WTC11 (cell line): ENCODE measurements at regions not wholly inside any gene's neighbourhood (a gene's known extent, or its start where the extent isn't known, plus 50 kb on each side); places are given as distances from the start of the nearest gene placed in this dataset.

Experiments
- ATAC-seq: fragments of 200-7000 bp; cut with Tn5 transposase; 2 replicates; pipeline ENCODE4 v1.10.0; 2021; ENCODE audit warnings: mild to moderate bottlenecking, moderate library complexity
- CTCF ChIA-PET: fragments of 300-600 bp; sonication (Branson Sonifier 250); formaldehyde crosslinking; loops from one replicate; lab custom pipeline; 2021; ENCODE audit warnings: antibody characterized with exemption; lab: Charles Lee
- POLR2A ChIA-PET: fragments of 350-600 bp; sonication (Branson Sonifier 250); formaldehyde crosslinking; loops from one replicate; lab custom pipeline; 2021; ENCODE audit warnings: antibody characterized with exemption; lab: Charles Lee
- DNase-seq: peaks from one replicate; pipeline ENCODE4 v3.0.0; 2021; ENCODE audit warnings: low spot score
- H3K27ac Mint-ChIP-seq: 2 replicates; pipeline ENCODE4 v1.8.0; 2021; ENCODE audit warnings: mixed read lengths
- H3K27me3 Mint-ChIP-seq: 2 replicates; pipeline ENCODE4 v1.8.0; 2021; ENCODE audit warnings: low read depth, mild to moderate bottlenecking, moderate library complexity, mixed read lengths
- H3K36me3 Mint-ChIP-seq: 2 replicates; pipeline ENCODE4 v1.8.0; 2021; ENCODE audit warnings: mixed read lengths
- H3K4me1 Mint-ChIP-seq: 2 replicates; pipeline ENCODE4 v1.8.0; 2022; ENCODE audit warnings: mixed read lengths
- H3K4me3 Mint-ChIP-seq: 2 replicates; pipeline ENCODE4 v1.8.0; 2021; ENCODE audit warnings: mild to moderate bottlenecking, moderate library complexity, mixed read lengths
- H3K9me3 Mint-ChIP-seq: 2 replicates; pipeline ENCODE4 v1.8.0; 2021; ENCODE audit warnings: mixed read lengths
- E2F4 ChIP-seq: sonication (generic); formaldehyde crosslinking; IDR thresholded peaks from 2 replicates; pipeline ENCODE4 v1.8.1; 2022; ENCODE audit warnings: low read depth, mild to moderate bottlenecking, moderate library complexity, missing genetic modification reagents, borderline replicate concordance
- ERG ChIP-seq: fragments of 250-450 bp; sonication (Bioruptor Pico); IDR thresholded peaks from 2 replicates; pipeline ENCODE4 v1.8.0; 2021; ENCODE audit warnings: mild to moderate bottlenecking
- GABPB1 ChIP-seq: sonication (generic); formaldehyde crosslinking; IDR thresholded peaks from 2 replicates; pipeline ENCODE4 v1.8.1; 2023; ENCODE audit warnings: mild to moderate bottlenecking, missing genetic modification reagents
- GRHL2 ChIP-seq: fragments of 250-450 bp; sonication (Bioruptor Pico); IDR thresholded peaks from 2 replicates; pipeline ENCODE4 v1.8.0; 2022; ENCODE audit warnings: mild to moderate bottlenecking, moderate library complexity; ENCODE audit not compliant: insufficient replicate concordance, severe bottlenecking
- GTF2I ChIP-seq: fragments of 250-450 bp; sonication (Bioruptor Pico); conservative IDR thresholded peaks from 2 replicates; pipeline ENCODE4 v1.4.0; 2021; ENCODE audit warnings: mild to moderate bottlenecking
- MXD4 ChIP-seq: fragments of 250-450 bp; sonication (Bioruptor Pico); IDR thresholded peaks from 2 replicates; pipeline ENCODE4 v1.8.0; 2021; ENCODE audit warnings: mild to moderate bottlenecking, moderate library complexity, borderline replicate concordance
- NFYB ChIP-seq: sonication (generic); formaldehyde crosslinking; conservative IDR thresholded peaks from 2 replicates; pipeline ENCODE4 v1.8.0; 2022; ENCODE audit warnings: low read depth, missing genetic modification reagents
- RELA ChIP-seq: sonication (generic); formaldehyde crosslinking; IDR thresholded peaks from 2 replicates; pipeline ENCODE4 v1.8.1; 2022; ENCODE audit warnings: missing genetic modification reagents, mild to moderate bottlenecking, borderline replicate concordance
- SMAD3 ChIP-seq: sonication (generic); formaldehyde crosslinking; IDR thresholded peaks from 2 replicates; pipeline ENCODE4 v1.8.0; 2022; ENCODE audit warnings: missing genetic modification reagents, mild to moderate bottlenecking, borderline replicate concordance
- ZNF121 ChIP-seq: sonication (generic); formaldehyde crosslinking; IDR thresholded peaks from 2 replicates; pipeline ENCODE4 v1.8.0; 2023; ENCODE audit warnings: missing genetic modification reagents
- ZNF219 ChIP-seq: sonication (generic); formaldehyde crosslinking; IDR thresholded peaks from 2 replicates; pipeline ENCODE4 v1.8.0; 2023; ENCODE audit warnings: missing genetic modification reagents, mild to moderate bottlenecking, borderline replicate concordance
- ZNF532 ChIP-seq: fragments of 250-450 bp; sonication (Bioruptor Pico); IDR thresholded peaks from 2 replicates; pipeline ENCODE4 v1.9.0; 2021; ENCODE audit warnings: mild to moderate bottlenecking, borderline replicate concordance
- TF ChIP-seq, protein P1 (sequence below): sonication (generic); formaldehyde crosslinking; IDR thresholded peaks from 2 replicates; pipeline ENCODE4 v1.8.1; 2022; ENCODE audit warnings: missing genetic modification reagents, borderline replicate concordance
- TF ChIP-seq, protein P2 (sequence below): sonication (generic); formaldehyde crosslinking; IDR thresholded peaks from 2 replicates; pipeline ENCODE4 v1.8.0; 2022; ENCODE audit warnings: mild to moderate bottlenecking, missing genetic modification reagents
- TF ChIP-seq, protein P3 (sequence below): sonication (generic); formaldehyde crosslinking; conservative IDR thresholded peaks from 2 replicates; pipeline ENCODE4 v1.8.1; 2022; ENCODE audit warnings: mild to moderate bottlenecking, missing genetic modification reagents
- TF ChIP-seq, protein P4 (sequence below): sonication (generic); formaldehyde crosslinking; IDR thresholded peaks from 2 replicates; pipeline ENCODE4 v1.8.1; 2022; ENCODE audit warnings: low read depth, missing genetic modification reagents, borderline replicate concordance

GRCh38 chr1:40926441-40926840, 53.1 kb upstream of the CTPS1 start (continued):
- TF ChIP-seq, protein P1, sequence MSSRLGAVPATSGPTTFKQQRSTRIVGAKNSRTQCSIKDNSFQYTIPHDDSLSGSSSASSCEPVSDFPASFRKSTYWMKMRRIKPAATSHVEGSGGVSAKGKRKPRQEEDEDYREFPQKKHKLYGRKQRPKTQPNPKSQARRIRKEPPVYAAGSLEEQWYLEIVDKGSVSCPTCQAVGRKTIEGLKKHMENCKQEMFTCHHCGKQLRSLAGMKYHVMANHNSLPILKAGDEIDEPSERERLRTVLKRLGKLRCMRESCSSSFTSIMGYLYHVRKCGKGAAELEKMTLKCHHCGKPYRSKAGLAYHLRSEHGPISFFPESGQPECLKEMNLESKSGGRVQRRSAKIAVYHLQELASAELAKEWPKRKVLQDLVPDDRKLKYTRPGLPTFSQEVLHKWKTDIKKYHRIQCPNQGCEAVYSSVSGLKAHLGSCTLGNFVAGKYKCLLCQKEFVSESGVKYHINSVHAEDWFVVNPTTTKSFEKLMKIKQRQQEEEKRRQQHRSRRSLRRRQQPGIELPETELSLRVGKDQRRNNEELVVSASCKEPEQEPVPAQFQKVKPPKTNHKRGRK = no peak
- TF ChIP-seq NFYB (CRISPR knock-in tag) (no peak), GTF2I (no peak), ZNF121 (CRISPR knock-in tag) (no peak)
- TF ChIP-seq, all 79 proteins: peak for 0

DNA sequence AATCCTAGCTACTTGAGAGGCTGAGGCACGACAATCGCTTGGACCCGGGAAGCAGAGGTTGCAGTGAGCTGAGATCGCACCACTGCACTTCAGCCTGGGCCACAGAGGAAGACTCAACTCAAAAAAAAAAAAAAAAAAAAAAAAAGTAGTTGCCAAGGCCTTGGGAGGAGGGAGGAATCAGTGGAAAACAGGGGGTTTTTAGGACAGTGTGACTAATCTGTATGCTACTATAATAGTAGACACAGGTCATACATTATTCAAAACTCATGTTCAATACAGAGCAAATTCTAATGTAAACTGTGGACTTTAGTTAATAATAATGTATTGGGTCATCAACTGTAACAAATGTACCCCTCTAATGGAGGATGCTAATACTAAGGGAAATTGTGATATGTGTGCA, 51.7 kb upstream of the CTPS1 start:
- peaks cover 3% of the 10 kb centered on the region; the same call in 1 of the 2 replicates for H3K27me3 Mint-ChIP-seq
- H3K36me3 Mint-ChIP-seq = no peaks in the 10 kb centered on the region
- peaks cover 22% of the 10 kb centered on the region for H3K4me1 Mint-ChIP-seq
- ATAC-seq (no peak), DNase-seq (no peak)
- H3K4me3 Mint-ChIP-seq = no peak overlapping the region
- H3K9me3 Mint-ChIP-seq = peaks cover 5% of the 10 kb centered on the region; the same call in 1 of the 2 replicates
- POLR2A ChIA-PET = interaction anchor here (0.6 kb wide), 1 partner anchor 154 kb away, joined by 3 read pairs; no protein-coding TSS in a partner anchor
- no peak for TF ChIP-seq ERG (CRISPR knock-in tag)
- no peak for TF ChIP-seq ZNF219
- no peak for TF ChIP-seq GABPB1 (CRISPR knock-in tag)
- TF ChIP-seq SMAD3 = no peak
- TF ChIP-seq RELA (CRISPR knock-in tag) = no peak
- no peak for TF ChIP-seq ZNF121 (CRISPR knock-in tag)
- TF ChIP-seq, protein P2, sequence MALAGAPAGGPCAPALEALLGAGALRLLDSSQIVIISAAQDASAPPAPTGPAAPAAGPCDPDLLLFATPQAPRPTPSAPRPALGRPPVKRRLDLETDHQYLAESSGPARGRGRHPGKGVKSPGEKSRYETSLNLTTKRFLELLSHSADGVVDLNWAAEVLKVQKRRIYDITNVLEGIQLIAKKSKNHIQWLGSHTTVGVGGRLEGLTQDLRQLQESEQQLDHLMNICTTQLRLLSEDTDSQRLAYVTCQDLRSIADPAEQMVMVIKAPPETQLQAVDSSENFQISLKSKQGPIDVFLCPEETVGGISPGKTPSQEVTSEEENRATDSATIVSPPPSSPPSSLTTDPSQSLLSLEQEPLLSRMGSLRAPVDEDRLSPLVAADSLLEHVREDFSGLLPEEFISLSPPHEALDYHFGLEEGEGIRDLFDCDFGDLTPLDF = no peak
- no peak for TF ChIP-seq ZNF532 (CRISPR knock-in tag)
- no peak for TF ChIP-seq E2F4 (CRISPR knock-in tag)
- TF ChIP-seq, protein P3, sequence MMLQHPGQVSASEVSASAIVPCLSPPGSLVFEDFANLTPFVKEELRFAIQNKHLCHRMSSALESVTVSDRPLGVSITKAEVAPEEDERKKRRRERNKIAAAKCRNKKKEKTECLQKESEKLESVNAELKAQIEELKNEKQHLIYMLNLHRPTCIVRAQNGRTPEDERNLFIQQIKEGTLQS = no peak
- no peak for TF ChIP-seq MXD4
- TF ChIP-seq GRHL2 = no peak
- TF ChIP-seq, protein P4, sequence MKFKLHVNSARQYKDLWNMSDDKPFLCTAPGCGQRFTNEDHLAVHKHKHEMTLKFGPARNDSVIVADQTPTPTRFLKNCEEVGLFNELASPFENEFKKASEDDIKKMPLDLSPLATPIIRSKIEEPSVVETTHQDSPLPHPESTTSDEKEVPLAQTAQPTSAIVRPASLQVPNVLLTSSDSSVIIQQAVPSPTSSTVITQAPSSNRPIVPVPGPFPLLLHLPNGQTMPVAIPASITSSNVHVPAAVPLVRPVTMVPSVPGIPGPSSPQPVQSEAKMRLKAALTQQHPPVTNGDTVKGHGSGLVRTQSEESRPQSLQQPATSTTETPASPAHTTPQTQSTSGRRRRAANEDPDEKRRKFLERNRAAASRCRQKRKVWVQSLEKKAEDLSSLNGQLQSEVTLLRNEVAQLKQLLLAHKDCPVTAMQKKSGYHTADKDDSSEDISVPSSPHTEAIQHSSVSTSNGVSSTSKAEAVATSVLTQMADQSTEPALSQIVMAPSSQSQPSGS (CRISPR knock-in tag) = no peak
- no peak for TF ChIP-seq GTF2I
- TF ChIP-seq, all 79 proteins: peak for 0
- CTCF ChIA-PET = interaction anchor here (0.6 to 1.0 kb wide), 2 partner anchors 25 to 1711 kb away, joined by 3 read pairs; no protein-coding TSS in a partner anchor
- no peak overlapping the region for H3K27ac Mint-ChIP-seq
